Ectodermal cell (in vitro differentiated cells): ENCODE measurements at regions not wholly inside any gene's neighbourhood (a gene's known extent, or its start where the extent isn't known, plus 50 kb on each side); places are given as distances from the start of the nearest gene placed in this dataset.

ENCODE experiments used
- H3K27ac ChIP-seq: 2 replicates; pipeline ENCODE4 v1.7.0; 2013; ENCODE audit warnings: mild to moderate bottlenecking, low read depth, low read length; ENCODE audit not compliant: insufficient read depth, poor library complexity, severe bottlenecking
- H3K27me3 ChIP-seq: 2 replicates; pipeline ENCODE4 v1.7.0; 2013; ENCODE audit warnings: mild to moderate bottlenecking, low read length; ENCODE audit not compliant: insufficient read depth, control insufficient read depth, poor library complexity, severe bottlenecking
- H3K36me3 ChIP-seq: one replicate; pipeline ENCODE4 v1.7.0; 2013; ENCODE audit warnings: low read length; ENCODE audit not compliant: control insufficient read depth, insufficient read depth
- H3K4me1 ChIP-seq: one replicate; pipeline ENCODE4 v1.7.0; 2013; ENCODE audit warnings: low read length; ENCODE audit not compliant: control insufficient read depth, insufficient read depth
- H3K4me3 ChIP-seq: 2 replicates; pipeline ENCODE4 v1.7.0; 2013; ENCODE audit warnings: low read depth, low read length, control low read depth; ENCODE audit not compliant: insufficient read depth
- H3K9me3 ChIP-seq: 2 replicates; pipeline ENCODE4 v1.7.0; 2013; ENCODE audit warnings: mild to moderate bottlenecking, low read length, moderate library complexity; ENCODE audit not compliant: control insufficient read depth
- WGBS, 2 experiments: methylation state at CpG; one replicate each; pipeline ENCODE4 v1.1.7; 2013; ENCODE audit warnings: missing lambda C conversion rate in 2 of 2; 5-methylcytosine and 5-hydroxymethylcytosine counted together

DNA sequence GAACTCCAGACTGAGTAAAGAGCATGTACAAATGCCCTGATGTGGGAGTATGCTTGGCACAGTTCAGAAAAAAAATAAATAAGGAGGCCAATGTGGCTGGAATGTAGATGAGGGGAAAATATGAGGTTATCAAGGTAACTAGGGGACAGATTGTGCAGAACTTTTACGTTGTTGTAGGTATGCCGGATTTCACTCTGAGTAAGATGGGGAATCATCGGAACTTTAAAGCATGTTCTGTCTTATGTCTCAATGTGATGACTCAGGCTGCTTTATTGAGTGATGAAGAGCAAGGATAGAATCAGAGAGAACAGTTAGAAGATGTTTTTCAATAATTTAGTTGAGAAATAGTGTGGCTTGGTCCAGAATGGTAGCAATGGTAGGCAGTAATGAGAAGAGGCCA is 130.4 kb downstream of the C11orf87 start:
- H3K4me3 ChIP-seq = no peak overlapping the region
- H3K27ac ChIP-seq = no peak overlapping the region
- H3K9me3 ChIP-seq = no peaks in the 10 kb centered on the region
- no peaks in the 10 kb centered on the region for H3K36me3 ChIP-seq
- H3K4me1 ChIP-seq = no peaks in the 10 kb centered on the region
- WGBS, 2 experiments = 95 to 97% methylated on average over 3 of the region's 3 CpGs
- H3K27me3 ChIP-seq = no peaks in the 10 kb centered on the region

DNA sequence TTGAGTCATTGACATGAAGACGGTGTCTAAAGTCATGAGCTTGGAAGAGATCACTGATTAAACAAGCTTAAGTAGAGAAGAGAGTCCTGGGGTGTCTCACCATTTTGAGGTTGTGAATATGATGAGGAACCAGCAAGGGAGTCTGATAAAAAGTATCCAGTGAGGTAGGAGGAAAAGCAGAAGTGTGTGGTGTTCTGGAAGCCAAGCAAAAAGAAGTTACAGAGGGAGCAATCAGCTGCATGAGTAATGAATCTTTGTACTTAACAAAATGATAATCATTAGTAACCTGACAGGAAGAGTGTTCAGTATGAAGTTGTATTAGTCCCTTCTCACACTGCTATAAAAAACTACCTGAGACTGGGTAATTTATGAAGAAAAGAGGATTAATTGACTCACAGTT is 131.3 kb downstream of the C11orf87 start:
- Histone ChIP-seq H3K4me1 (no peaks in the 10 kb centered on the region), H3K9me3 (no peaks in the 10 kb centered on the region), H3K36me3 (no peaks in the 10 kb centered on the region), H3K27ac (no peak overlapping the region), H3K27me3 (no peaks in the 10 kb centered on the region), H3K4me3 (no peak overlapping the region)
- 95 to 98% methylated on average over 1 of the region's 1 CpG for WGBS, 2 experiments

GRCh38 chr11:109554951-109555350 is 133.0 kb downstream of the C11orf87 start:
- Histone ChIP-seq H3K27me3 (no peaks in the 10 kb centered on the region), H3K27ac (no peak overlapping the region), H3K4me3 (no peak overlapping the region), H3K36me3 (no peaks in the 10 kb centered on the region), H3K4me1 (no peaks in the 10 kb centered on the region), H3K9me3 (no peaks in the 10 kb centered on the region)

DNA sequence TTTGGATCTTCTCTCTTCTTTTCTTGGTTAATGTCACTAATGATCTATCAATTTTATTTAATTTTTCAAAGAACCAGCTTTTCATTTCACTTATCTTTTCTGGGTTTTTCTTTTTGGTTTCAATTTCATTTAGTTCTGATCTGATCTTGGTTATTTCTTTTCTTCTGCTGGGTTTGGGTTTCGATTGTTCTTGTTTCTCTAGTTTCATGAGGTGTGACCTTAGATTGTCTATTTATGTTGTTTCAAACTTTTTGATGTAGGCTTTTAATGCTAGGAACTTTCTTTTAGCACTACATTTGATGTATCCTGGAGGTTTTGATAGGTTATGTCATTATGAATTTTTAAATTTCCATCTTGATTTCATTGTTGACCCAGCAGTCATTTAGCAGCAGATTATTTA is 142.3 kb downstream of the C11orf87 start:
- H3K4me1 ChIP-seq = no peaks in the 10 kb centered on the region
- 75 to 82% methylated on average over 1 of the region's 1 CpG for WGBS, 2 experiments
- no peaks in the 10 kb centered on the region for H3K36me3 ChIP-seq
- no peak overlapping the region for H3K4me3 ChIP-seq
- no peaks in the 10 kb centered on the region for H3K27me3 ChIP-seq
- no peaks in the 10 kb centered on the region for H3K9me3 ChIP-seq
- H3K27ac ChIP-seq = no peak overlapping the region

GRCh38 chr11:109582470-109582869 is 160.5 kb downstream of the C11orf87 start:
- Histone ChIP-seq H3K4me1 (no peaks in the 10 kb centered on the region), H3K36me3 (no peaks in the 10 kb centered on the region), H3K27me3 (no peaks in the 10 kb centered on the region), H3K27ac (no peak overlapping the region), H3K9me3 (no peaks in the 10 kb centered on the region), H3K4me3 (no peak overlapping the region)
- WGBS, 2 experiments = 88 to 89% methylated on average over 5 to 6 of the region's 6 CpGs

GRCh38 chr11:109584001-109584972 is 162.3 kb downstream of the C11orf87 start:
- Histone ChIP-seq H3K36me3 (no peaks in the 10 kb centered on the region), H3K27ac (no peak overlapping the region), H3K9me3 (no peaks in the 10 kb centered on the region), H3K4me1 (no peaks in the 10 kb centered on the region), H3K27me3 (no peaks in the 10 kb centered on the region), H3K4me3 (no peak overlapping the region)
- WGBS, 2 experiments = 90 to 97% methylated on average over 1 of the region's 1 CpG

GRCh38 chr11:109586789-109587188 is 164.8 kb downstream of the C11orf87 start:
- Histone ChIP-seq H3K27me3 (no peaks in the 10 kb centered on the region), H3K4me3 (no peak overlapping the region), H3K9me3 (no peaks in the 10 kb centered on the region), H3K27ac (no peak overlapping the region), H3K4me1 (no peaks in the 10 kb centered on the region), H3K36me3 (no peaks in the 10 kb centered on the region)
- 89 to 93% methylated on average over 2 of the region's 2 CpGs for WGBS, 2 experiments

GRCh38 chr11:109590782-109591181 is 168.8 kb downstream of the C11orf87 start:
- Histone ChIP-seq H3K4me1 (no peaks in the 10 kb centered on the region), H3K4me3 (no peak overlapping the region), H3K36me3 (no peaks in the 10 kb centered on the region), H3K27ac (no peak overlapping the region), H3K27me3 (no peaks in the 10 kb centered on the region), H3K9me3 (no peaks in the 10 kb centered on the region)

DNA sequence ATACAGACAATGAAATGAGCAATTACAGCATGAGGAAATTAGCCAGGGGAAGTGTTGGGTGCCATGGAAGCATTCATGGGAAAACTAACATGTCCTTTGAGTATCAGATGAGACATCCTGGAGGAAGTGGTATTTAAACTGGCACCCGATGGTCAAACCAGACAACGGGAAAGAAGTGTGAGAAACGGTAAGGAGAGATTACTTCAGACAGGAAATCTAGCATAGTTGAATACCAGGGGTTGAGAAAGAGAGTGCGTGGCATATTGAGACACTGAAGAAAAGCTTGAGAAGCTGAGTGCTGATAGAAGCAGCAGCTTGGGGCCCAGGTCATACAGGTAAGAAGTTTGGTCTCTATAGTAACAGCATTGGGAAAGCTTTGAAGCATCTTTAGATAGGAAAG is 175.3 kb downstream of the C11orf87 start:
- no peaks in the 10 kb centered on the region for H3K36me3 ChIP-seq
- H3K27ac ChIP-seq = no peak overlapping the region
- H3K4me3 ChIP-seq = no peak overlapping the region
- no peaks in the 10 kb centered on the region for H3K9me3 ChIP-seq
- 93% methylated on average over 4 of the region's 4 CpGs for WGBS, 2 experiments
- H3K4me1 ChIP-seq = no peaks in the 10 kb centered on the region
- no peaks in the 10 kb centered on the region for H3K27me3 ChIP-seq

DNA sequence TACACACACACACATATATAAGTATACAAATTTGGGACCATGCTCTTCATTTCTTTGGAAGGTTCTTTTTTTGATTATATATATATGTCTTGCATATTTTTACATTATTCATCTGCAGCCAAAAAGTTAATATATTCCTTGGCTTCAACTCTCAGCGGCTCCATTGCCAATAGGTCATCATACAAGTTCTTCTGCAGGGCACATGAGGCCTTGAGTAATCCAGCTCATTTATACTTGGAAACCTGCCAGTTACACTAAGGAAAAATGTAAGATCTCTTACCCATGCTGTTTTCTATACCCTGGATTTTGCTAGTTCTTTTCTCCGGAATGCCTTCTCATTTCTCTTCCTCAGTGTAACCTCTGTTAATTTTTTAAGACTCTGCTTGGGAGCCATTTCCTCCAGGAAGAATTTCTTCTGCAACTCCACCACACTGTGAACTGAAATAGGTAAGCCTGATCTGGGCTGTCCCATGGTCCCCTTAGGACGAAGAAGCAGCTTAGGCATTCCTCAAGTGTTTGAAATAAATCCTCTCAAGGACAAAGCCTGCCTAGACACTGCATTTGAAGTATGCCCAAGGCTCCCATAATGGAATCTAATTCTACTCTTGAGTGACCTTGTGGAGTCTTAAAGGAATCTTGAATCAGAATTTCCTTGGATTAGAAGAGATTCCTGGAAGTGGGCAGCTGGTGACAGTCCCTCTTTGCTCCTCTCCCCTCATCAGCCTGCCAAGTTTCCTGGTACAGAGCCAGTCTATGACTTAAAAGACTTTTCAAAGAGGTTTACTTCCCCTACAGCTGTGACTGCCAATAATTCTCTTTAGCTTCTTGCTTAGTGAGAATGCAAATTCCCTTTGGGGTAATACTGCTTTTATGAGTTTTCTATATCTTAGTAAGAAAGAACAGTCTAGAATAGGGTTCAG is 182.8 kb downstream of the C11orf87 start:
- Histone ChIP-seq H3K27me3 (no peaks in the 10 kb centered on the region), H3K9me3 (no peaks in the 10 kb centered on the region)
- 91 to 95% methylated on average over 3 of the region's 3 CpGs for WGBS, 2 experiments

More for the DNA sequence above, 182.8 kb downstream of the C11orf87 start:
- no peak overlapping the region for H3K27ac ChIP-seq
- H3K36me3 ChIP-seq = no peaks in the 10 kb centered on the region
- no peak overlapping the region for H3K4me3 ChIP-seq
- H3K4me1 ChIP-seq = no peaks in the 10 kb centered on the region
